GM19240 (cell line): ENCODE measurements at regions not wholly inside any gene's neighbourhood (a gene's known extent, or its start where the extent isn't known, plus 50 kb on each side); places are given as distances from the start of the nearest gene placed in this dataset.

Experiments used
- DNase-seq: peaks from one replicate; pipeline ENCODE4 v3.0.0; 2011; ENCODE audit warnings: low spot score; ENCODE audit not compliant: insufficient read length

- no peak for DNase-seq
These were observed 106.0 kb upstream of the LINGO1 start for GRCh38 chr15:77738441-77739302.

DNA sequence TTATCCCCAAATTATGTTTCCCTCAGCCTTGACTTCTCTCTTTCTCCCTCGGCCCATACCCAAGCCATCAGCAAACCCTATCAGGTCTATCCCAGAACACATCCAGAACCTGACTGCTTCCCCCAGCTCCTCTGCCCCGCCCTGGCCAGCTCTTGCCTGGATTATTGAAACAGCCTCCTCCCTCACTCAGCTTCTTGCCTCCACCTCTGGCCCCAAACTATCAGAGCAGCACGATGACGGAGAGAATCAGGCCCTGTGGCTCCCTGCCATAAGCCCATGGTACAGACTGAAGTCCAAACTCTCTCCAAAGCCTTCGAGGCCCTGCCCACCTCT, 105.3 kb upstream of the LINGO1 start:
- DNase-seq: no peak

- no peak for DNase-seq
These were observed 104.7 kb upstream of the LINGO1 start for GRCh38 chr15:77737238-77738037.

DNA sequence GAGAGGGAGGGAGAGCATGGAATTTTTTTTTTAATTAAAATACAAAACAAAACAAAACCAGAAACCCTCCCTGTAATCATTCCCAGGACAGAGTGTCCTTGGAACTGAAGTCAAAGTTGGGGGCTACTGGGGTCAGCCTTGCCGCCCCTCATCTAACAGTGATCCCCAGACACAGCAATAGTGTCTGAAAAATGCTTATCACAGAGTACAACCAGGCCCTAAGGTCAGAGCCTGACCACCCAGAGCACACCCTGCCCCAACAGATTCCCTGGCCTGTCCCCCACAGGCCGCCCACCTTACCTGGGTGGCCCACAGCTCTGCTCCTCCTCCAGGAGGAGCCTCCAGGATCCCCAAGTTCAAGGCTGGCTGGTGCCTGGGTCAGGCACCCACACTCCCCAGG, 101.6 kb upstream of the LINGO1 start:
- DNase-seq: no peak

DNA sequence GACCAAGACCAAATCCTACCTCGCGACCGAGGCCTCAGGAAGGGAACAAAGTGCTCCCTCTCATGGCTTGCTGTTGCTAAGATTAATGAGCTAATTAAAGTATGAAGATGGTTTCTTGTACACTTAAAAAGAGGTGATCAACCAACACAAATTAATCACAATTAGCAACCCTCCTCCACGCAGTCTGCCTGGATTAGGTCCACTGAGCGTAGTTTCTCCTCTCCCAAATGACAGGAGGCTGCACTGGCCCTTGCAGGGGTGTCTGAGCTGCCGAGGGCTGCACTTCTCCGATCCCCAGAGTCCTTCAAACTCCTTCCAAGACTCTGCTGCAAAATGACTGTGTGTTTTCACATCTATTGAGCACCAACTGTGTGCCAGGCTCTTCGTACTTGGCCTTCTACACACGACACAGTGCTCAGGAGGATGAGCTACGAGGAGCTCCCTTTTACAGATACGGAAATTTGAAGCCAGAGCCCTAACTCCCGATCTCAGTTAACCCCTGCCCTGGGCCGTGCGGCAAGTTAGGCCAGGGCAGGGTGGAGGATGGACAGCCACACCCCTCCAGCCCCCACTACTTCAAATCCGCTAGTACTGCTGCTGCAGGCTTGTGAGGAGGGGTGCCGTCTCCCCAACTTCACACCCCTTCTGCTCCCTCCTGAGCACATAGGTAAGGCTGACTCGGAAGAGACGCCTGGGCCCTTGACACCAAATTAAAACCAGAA, 101.0 kb upstream of the LINGO1 start:
- no peak for DNase-seq

- no peak for DNase-seq
These were observed 100.0 kb upstream of the LINGO1 start for GRCh38 chr15:77732514-77733335.

- no peak for DNase-seq
These were observed 99.2 kb upstream of the LINGO1 start for GRCh38 chr15:77731945-77732344.

GRCh38 chr15:77731067-77731466, 98.4 kb upstream of the LINGO1 start:
- no peak for DNase-seq

DNA sequence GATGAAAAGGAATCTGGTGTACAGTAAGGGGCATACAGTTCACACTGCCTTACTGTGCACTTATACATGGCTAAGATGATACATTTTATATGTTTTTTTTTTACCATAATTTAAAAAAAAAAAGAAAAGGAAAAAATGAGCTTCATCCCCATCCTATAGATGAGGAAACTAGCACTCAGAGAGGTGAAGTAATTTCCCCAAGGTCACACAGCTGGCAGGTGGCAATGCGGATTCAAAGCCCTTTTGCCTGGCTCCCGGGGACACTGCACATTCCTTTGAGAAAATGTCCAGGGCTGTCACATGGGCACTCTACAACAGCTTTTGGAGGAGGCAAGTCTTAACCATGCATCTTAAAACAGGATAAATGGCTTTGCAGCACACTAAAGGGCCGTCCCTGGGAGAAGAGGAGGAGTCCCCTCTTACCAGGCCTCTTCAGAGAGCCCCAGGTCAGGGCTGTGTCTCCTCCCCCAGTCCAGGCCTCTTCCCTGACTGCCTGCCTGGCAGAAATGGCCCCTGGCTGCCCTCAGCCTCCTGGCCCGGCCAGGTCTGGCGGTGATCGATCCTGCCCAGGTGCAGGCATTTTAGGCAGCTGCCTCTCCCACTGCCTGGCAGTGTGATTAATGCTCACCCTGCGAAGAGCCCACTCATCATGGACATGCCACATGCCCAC, 95.1 kb upstream of the LINGO1 start:
- DNase-seq: no peak

DNA sequence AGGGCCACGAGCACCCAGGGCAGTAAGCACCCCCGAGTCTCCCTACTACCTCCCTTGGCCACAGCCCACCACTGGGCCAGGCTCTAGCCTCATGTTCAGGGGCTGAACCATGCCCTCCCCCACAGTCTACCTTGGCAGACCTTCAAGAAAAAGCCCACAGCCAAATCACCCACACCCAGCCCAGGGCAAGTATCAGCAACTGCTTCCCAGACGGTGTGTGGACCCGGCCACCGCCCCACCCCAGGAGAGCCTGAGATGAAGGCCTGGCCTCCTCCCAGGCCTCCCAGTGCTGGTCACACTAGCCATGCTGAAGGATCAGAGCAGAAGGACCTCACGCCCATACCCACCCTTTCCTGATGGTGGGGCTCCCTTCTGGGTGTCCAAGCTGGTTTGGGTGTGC, 92.0 kb upstream of the LINGO1 start:
- DNase-seq: no peak

DNA sequence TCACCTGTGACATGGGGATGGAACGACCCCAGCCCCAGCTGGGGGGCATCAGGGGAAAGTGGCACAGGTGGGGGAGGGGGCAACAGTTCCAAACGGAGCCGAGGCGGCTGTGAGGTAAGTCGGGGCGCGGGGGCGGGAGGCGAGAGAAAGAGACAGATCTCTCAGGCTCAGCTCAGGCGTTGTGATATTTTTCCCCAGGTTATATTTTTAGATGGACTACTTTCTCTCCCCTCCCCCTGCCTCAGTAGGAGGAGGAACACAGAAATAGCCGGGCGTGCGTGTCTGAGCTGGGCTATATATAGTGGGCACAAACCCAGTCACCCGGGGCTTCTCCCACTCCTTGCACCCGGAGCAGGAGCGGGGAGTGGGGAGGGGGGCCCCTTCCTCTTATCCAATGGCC, 91.0 kb upstream of the LINGO1 start:
- DNase-seq: no peak

DNA sequence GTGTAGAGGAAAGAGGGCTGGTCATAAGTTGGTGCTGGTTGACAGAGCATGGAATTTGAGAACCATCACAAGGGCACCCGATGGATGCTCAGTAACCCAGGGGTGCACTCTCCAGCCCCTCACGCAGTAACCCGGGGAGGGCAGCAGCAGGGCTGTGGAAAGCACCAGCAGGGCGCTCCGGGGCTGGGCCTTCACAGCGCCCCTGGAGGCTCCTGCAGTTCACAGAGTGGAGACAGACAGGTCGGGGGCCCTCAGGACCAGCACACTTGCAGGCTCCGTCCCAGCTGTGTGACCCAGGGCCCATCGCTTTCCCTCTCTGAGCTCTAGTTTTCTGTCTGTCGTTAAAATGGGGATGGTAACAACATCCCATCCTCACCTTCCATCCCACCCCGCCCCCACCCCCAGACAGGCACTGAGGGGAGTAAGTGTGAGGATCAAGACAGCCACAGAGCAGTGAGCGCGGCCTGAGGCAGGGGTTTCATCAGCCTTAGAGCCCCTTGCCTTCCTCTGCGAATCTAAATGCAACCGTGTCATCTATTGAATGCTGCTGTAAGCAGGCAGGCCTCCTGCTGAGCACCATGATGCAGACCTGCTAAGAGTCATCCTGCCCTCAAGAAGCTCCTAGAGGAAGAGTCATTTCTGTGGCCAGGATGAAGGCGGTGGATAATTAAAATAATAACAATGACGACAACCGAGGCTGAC, 90.2 kb upstream of the LINGO1 start:
- no peak for DNase-seq

GRCh38 chr15:77721963-77722362, 89.3 kb upstream of the LINGO1 start:
- no peak for DNase-seq

- DNase-seq: no peak
These were observed 87.9 kb upstream of the LINGO1 start for GRCh38 chr15:77720655-77721054.

GRCh38 chr15:77720173-77720572, 87.5 kb upstream of the LINGO1 start:
- DNase-seq: no peak

DNA sequence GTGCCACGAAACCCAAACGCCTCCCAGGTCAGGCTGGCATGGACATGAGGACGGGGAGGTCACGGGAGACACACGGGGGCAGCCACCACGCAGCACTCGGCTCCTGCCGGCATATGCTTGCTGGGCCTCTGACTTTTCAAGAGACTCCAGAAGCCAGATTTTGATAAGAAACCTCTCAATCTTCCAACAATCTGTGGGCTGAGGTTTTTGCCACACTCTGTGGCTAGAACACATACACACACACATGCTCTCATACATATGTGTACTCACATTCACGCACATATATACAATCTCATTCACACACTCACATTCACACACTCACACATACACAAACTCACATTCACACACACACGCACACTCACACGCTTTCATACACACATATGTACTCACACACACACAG, 86.7 kb upstream of the LINGO1 start:
- DNase-seq: no peak

GRCh38 chr15:77717333-77717990, 84.8 kb upstream of the LINGO1 start:
- DNase-seq: no peak

DNA sequence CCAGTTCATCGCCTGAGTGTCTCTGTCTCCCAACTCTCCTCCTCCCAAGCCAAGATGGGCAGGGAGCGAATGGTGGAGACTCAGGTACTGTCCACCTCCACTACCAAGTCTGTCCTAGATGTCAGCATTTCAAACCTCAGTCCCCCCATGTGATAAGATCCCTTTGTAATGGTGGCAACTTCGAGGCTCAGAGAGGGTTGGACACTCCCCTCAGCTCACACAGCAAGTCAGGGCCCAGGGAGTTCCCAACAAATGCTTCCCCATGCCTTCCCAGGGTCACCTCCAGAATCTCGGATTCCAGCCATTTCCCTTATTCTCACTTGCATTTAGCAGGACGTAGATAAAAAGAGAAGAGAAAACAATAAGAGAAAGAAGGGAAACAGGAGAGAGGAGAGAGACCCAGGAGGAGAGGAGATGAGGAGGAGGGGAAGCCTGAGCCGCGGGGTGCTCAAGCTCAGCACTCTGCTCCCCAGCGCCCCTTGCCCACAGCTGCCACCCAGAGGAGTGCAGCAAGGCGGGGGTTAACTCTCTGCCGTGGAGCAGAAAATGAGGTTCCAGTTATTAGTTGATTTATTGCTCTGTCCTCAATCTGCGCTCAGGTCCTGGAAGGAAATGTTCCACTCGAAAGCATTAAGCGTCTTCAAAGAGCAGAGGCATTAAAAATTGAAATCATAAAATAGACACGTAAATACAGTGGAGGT, 84.1 kb upstream of the LINGO1 start:
- no peak for DNase-seq

DNA sequence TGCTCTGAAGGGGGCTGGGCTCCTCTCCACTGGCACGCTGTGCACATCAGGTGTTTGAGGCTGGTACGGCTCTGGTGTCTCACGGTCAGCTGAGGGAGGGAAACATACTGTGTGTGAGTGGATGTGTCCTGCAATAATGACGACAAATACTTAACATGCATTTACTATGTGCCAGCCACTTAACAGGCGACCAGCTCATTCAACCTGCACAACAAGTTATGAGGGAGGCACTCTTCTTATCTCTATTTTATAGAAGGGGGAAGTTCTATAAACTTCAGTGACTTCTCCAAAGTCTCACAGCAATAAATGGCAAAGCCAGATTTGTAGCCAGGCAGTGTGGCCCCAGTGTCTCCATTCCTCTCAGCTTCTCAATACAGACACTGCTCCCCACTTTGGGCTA, 83.1 kb upstream of the LINGO1 start:
- no peak for DNase-seq
